ENCODE measurements at regions not wholly inside any gene's neighbourhood (a gene's known extent, or its start where the extent isn't known, plus 50 kb on each side); places are given as distances from the start of the nearest gene placed in this dataset.

DNA sequence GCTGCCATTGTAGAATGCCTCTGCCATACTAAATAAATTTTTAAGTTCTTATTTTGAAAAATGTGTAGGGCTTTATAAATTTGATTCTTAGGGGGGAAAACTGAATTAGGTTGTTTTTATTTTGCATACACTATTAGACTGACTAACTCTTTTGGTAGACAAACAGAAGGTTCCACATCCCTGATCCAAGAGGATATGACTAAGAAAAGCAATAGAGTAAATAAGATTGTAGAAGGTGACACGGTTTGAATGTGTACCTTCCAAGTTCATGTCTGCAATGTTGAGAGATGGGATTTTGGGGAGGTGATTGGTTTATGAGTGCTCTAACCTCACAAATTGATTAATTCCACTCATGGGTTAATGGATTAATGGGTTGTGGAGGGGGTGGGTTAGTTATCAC, 127.9 kb downstream of the GLUL start:
- peaks cover 1 to 3% of the 10 kb centered on the region in 2 donors for H3K36me3 Mint-ChIP-seq (ENCODE audit: insufficient read depth in 2 of 2)
- ATAC-seq (replicated peaks in 1 of 2): no peak
- no peaks in the 10 kb centered on the region for H3K9me3 Mint-ChIP-seq
- no peaks in the 10 kb centered on the region for H3K27me3 Mint-ChIP-seq (ENCODE audit: low read depth)
- peaks cover 31% of the 10 kb centered on the region for H3K4me1 Mint-ChIP-seq (ENCODE audit: low read depth)
- H3K4me3 Mint-ChIP-seq: no peak overlapping the region
- no peak for DNase-seq
- H3K27ac Mint-ChIP-seq: no peak overlapping the region

DNA sequence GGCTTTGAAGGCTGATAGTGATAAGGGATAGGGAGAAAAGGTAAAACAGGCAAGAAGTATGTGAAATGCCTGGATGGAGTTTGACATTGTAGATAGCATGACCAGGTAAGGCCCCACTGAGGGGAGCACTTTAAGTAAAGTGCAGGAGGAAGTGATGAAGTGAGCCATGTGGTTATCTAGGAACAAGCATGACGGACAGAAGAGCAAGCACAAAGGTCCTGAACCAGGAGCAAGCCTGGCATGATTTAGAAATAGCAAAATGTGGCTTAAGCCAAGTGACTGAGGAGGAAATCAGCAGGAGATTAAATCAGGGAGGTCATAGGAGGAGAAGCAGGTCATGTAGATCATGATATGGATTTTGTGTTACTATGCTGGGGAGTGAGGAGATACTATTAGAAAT, 129.2 kb downstream of the GLUL start:
- H3K9me3 Mint-ChIP-seq: no peaks in the 10 kb centered on the region
- no peak overlapping the region for H3K4me3 Mint-ChIP-seq
- H3K27ac Mint-ChIP-seq: no peak overlapping the region
- ATAC-seq (replicated peaks in 1 of 2) (no peak), DNase-seq (no peak)
- H3K27me3 Mint-ChIP-seq (ENCODE audit: low read depth): no peaks in the 10 kb centered on the region
- H3K36me3 Mint-ChIP-seq (ENCODE audit: insufficient read depth in 2 of 2): peaks cover 1 to 3% of the 10 kb centered on the region in 2 donors
- peaks cover 31% of the 10 kb centered on the region for H3K4me1 Mint-ChIP-seq (ENCODE audit: low read depth)

DNA sequence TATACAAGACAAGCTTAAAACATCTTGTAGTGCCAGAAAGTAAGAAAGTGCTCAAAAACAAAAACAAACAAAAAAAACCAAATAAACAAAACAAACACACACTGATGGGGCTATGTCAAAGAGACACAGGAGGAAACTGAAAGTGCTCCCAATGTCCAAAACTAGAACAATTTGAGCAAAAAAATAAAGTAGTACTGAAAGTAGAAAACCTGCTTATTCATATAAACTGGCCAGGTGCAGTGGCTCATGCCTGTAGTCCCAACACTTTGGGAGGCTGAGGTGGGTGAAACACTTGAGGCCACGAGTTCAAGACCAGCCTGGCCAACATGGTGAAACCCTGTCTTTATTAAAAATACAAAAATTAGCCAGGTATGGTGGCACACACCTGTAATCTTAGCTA, 129.9 kb downstream of the GLUL start:
- ATAC-seq (replicated peaks in 1 of 2): no peak
- Mint-ChIP-seq H3K27me3 (ENCODE audit: low read depth) (no peaks in the 10 kb centered on the region), H3K36me3 (ENCODE audit: insufficient read depth in 2 of 2) (peaks cover 1 to 3% of the 10 kb centered on the region in 2 donors), H3K4me1 (ENCODE audit: low read depth) (peaks cover 31% of the 10 kb centered on the region), H3K9me3 (no peaks in the 10 kb centered on the region), H3K27ac (no peak overlapping the region), H3K4me3 (no peak overlapping the region)
- no peak for DNase-seq

DNA sequence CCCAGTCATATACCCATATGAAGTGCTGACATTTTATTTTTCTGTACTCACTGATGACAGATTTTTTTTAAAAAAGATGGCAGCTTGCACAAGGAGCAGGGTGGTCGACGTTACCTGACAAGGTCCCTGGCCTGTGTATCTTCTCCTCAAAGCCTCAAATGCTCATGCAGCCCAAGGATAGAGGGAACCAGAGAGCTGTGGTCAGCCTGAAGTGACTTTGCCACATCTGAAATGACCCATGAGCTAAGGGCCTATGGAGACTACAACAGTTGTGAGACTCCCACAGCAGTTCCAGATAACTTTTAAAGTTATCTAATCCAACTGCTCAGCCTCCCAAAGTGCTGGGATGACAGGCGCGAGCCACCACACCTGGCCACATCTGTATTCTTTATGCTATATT, 131.1 kb downstream of the GLUL start:
- Mint-ChIP-seq H3K4me1 (ENCODE audit: low read depth) (peaks cover 31% of the 10 kb centered on the region), H3K27ac (no peak overlapping the region), H3K4me3 (no peak overlapping the region)

DNA sequence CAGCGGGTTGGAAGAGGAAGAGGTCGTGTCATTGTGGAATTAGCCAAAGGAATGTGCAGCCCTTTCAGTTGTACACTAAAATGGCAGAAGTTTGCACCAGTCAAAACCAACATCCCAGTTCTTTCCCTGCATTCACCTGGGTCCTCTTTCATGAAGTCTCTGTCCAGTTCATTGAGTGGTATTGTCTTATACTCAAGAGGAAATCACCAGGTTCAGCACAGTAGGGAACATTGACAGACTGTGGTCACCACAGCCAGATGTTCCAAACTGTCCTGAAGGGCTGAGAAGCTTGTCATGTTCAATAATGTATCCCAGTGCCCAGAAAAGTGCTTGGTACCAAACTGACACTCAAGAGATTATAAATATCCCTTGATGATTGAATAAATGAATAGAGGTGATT, 131.6 kb downstream of the GLUL start:
- H3K36me3 Mint-ChIP-seq (ENCODE audit: insufficient read depth in 2 of 2): peaks cover 1 to 3% of the 10 kb centered on the region in 2 donors
- H3K4me1 Mint-ChIP-seq (ENCODE audit: low read depth): peaks cover 31% of the 10 kb centered on the region
- ATAC-seq (replicated peaks in 1 of 2): no peak
- H3K27me3 Mint-ChIP-seq (ENCODE audit: low read depth): no peaks in the 10 kb centered on the region
- no peak for DNase-seq
- H3K9me3 Mint-ChIP-seq: no peaks in the 10 kb centered on the region
- peak overlapping the region; percentile 94 for H3K27ac Mint-ChIP-seq
- peak overlapping the region; percentile 63 to 87 for H3K4me3 Mint-ChIP-seq

More for the DNA sequence above, 131.1 kb downstream of the GLUL start:
- peaks cover 1 to 3% of the 10 kb centered on the region in 2 donors for H3K36me3 Mint-ChIP-seq (ENCODE audit: insufficient read depth in 2 of 2)
- no peak for DNase-seq
- no peak for ATAC-seq (replicated peaks in 1 of 2)
- no peaks in the 10 kb centered on the region for H3K27me3 Mint-ChIP-seq (ENCODE audit: low read depth)
- no peaks in the 10 kb centered on the region for H3K9me3 Mint-ChIP-seq

DNA sequence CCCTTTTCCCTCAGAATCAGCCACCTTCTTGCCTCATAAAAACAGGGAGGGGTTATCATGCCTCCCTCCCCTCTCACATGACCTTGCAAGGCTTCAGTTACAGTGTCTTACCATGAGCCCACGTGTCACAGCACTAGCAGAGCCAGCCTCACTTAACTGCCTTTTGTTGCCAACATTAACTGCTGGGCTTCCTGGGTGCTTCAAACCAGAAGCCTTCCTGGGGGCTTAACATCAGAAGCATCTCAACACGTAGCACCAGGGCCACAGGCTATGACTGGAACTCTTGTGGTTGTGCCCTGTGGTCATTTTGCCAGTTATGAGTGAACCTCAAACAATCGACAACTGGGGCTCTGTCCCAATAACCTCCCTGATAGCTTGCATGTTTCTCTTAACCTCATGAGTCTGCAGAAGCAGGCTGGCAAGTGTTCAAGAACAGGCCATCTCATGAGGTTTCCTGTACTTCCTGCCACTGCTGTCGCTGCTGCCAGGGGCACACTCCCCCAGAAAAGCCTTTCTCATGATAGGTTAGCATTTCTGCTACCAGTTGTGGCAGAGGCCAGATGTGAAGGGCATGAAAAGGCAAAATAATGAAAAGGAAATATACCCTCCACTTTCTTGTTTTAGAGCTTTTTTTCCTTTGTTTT, 132.2 kb downstream of the GLUL start:
- ATAC-seq (replicated peaks in 1 of 2) (peak; percentile 94 to 96), DNase-seq (peak; percentile 80)
- H3K4me1 Mint-ChIP-seq (ENCODE audit: low read depth): peaks cover 31% of the 10 kb centered on the region
- no peaks in the 10 kb centered on the region for H3K9me3 Mint-ChIP-seq
- H3K27me3 Mint-ChIP-seq (ENCODE audit: low read depth): no peaks in the 10 kb centered on the region
- H3K36me3 Mint-ChIP-seq (ENCODE audit: insufficient read depth in 2 of 2): peaks cover 1 to 3% of the 10 kb centered on the region in 2 donors
- H3K4me3 Mint-ChIP-seq: peak overlapping the region; percentile 63 to 87
- H3K27ac Mint-ChIP-seq: peak overlapping the region; percentile 94

DNA sequence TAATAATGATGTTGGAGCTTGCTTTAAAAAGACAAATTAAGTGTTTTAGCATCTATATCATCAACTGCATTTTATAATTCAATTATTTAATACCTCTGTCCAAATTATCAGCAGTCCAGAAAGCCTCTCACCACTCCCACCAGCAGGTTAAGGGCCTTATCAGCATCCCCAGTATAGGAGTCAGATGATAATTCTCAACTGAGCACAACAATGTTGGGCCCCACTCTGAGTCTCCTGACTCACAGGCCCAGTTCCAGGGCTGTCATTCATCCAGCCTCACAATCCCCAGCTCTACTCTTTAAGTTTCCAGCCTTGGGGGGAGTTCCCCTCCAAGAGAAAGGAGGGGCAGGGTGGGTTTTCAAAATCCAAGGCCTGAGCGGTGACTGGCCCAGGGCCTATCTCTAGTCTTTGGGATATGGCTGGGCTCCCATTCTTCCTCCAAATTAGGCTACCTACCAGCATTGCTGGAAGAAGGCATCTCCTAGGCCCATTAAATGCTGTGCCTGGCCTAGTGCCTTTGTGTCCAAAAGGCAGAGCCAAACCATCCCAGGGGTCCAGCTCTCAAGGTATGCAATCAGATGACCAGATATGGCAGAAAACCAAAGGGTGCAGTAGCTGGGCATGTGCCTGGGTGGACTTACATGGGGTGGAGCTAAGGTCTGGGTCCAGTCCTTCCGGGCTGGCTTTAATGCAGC, 134.1 kb downstream of the GLUL start:
- Mint-ChIP-seq H3K4me1 (ENCODE audit: low read depth) (peaks cover 27% of the 10 kb centered on the region), H3K27ac (no peak overlapping the region), H3K9me3 (no peaks in the 10 kb centered on the region), H3K27me3 (ENCODE audit: low read depth) (no peaks in the 10 kb centered on the region), H3K36me3 (ENCODE audit: insufficient read depth in 2 of 2) (peaks cover 1 to 3% of the 10 kb centered on the region in 2 donors), H3K4me3 (no peak overlapping the region)
- no peak for ATAC-seq (replicated peaks in 1 of 2)
- no peak for DNase-seq

DNA sequence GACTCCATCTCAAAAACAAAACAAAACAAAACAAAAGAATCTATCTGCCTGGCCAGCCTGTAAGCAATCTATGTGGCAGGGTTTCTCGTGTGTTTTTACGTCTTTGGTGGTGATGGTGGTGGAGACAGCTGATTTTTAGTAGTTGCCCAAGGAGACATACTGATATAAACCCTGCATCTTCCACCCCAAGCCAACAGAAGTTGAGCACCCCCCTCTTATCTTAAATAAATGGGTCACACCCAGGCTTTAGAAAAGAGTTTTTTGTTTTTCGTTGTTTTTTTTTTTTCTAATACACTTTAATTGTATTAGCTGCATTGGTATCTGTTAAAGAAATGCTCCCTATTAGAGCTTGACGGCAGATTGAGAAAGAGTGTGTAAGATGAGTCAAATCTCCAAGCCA, 134.7 kb downstream of the GLUL start:
- Mint-ChIP-seq H3K4me1 (ENCODE audit: low read depth) (peaks cover 22% of the 10 kb centered on the region), H3K9me3 (no peaks in the 10 kb centered on the region), H3K36me3 (ENCODE audit: insufficient read depth in 2 of 2) (peaks cover 0 to 3% of the 10 kb centered on the region in 2 donors), H3K27me3 (ENCODE audit: low read depth) (no peaks in the 10 kb centered on the region), H3K27ac (no peak overlapping the region), H3K4me3 (no peak overlapping the region)
- DNase-seq (no peak), ATAC-seq (replicated peaks in 1 of 2) (no peak)

DNA sequence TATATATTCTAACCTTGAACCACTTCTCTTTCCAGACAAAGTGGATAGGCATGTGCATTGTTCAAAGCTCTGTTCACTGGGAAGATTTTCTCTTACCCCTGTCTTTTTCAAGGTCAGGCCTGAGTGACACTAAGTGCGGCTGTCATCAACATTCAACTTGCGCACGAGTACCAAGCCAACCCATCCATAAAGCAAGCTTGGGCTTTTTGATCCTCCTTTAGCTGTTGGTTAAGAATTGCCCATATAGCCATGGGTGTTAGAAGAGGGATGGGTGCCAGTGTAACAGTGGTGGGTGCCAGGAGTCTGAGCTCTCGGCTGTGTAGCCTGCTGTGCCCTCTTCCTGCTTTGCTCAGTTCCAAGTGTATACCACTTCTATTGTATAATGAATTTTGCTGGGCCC, 136.1 kb downstream of the GLUL start:
- ATAC-seq (replicated peaks in 1 of 2): no peak
- Mint-ChIP-seq H3K36me3 (ENCODE audit: insufficient read depth in 2 of 2) (peaks cover 0 to 3% of the 10 kb centered on the region in 2 donors), H3K27me3 (ENCODE audit: low read depth) (no peaks in the 10 kb centered on the region), H3K27ac (no peak overlapping the region), H3K4me1 (ENCODE audit: low read depth) (peaks cover 15% of the 10 kb centered on the region), H3K4me3 (no peak overlapping the region), H3K9me3 (no peaks in the 10 kb centered on the region)
- DNase-seq: no peak

DNA sequence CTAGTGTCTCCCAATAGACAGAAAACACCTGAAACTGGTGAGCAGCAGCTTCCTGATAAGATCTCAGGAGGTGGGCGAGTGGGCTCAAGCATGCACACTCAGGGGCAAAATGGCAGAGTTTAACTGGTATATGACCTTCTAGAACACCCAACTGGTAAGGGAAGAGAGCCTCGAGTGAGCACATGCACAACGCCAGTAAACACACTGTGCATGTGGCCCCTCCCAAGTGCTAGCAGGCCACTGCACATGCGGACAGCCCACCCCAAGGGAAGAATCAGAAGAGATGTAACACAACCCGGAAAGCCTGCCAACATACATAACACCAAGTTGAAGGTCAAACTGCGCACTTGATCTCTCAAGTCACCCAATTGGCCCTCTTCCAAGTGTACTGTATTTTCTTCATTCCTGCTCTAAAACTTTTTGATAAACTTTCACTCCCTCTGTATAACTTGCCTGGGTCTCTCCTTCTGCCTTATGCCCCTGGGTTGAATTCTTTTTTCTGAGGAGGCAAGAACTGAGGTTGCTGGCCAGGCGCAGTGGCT, 138.2 kb downstream of the GLUL start:
- Mint-ChIP-seq H3K27me3 (ENCODE audit: low read depth) (no peaks in the 10 kb centered on the region), H3K27ac (no peak overlapping the region), H3K36me3 (ENCODE audit: insufficient read depth in 2 of 2) (no peaks in the 10 kb centered on the region), H3K4me1 (ENCODE audit: low read depth) (peaks cover 19% of the 10 kb centered on the region), H3K9me3 (no peaks in the 10 kb centered on the region), H3K4me3 (no peak overlapping the region)
- DNase-seq (no peak), ATAC-seq (replicated peaks in 1 of 2) (no peak)

DNA sequence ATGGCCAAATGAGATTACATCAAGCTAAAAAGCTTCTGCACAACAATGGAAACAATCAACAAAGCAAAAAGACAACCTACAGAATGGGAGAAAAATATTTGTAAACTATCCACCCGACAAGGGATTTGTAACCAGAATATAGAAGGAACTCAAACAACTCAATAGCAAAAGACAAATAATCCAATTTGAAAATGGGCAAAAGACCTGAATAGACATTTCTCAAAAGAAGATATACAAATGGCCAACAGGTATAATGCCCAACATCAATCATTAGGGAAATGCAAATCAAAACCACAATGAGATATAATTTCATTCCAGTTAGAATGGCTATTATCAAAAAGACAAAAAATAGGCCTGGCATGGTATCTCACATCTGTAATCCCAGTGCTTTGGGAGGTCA, 140.0 kb downstream of the GLUL start:
- Mint-ChIP-seq H3K27me3 (ENCODE audit: low read depth) (no peaks in the 10 kb centered on the region), H3K36me3 (ENCODE audit: insufficient read depth in 2 of 2) (no peaks in the 10 kb centered on the region)

DNA sequence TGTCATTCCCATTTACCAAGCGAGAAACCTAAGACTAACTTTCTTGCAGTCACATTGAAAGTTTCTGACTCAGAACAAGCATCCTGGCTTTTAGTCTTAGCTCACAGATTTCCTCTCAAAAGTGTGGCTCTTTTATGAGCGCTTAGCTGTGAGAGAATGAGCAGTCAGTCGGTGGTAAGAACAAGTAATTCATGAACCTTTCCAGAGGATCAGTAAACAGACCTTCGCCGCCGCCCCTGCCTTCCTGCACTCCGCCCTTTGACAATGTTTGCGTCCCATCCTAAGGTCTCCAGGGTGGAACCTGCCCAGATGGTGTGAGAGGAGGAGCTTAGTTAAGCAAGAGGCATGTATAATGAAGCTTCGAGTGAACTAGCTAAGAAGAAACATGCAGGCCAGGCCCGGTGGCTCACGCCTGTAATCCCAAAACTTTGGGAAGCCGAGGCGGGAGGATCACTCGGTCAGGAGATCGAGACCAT, 142.4 kb downstream of the GLUL start:
- Mint-ChIP-seq H3K27me3 (ENCODE audit: low read depth) (no peaks in the 10 kb centered on the region), H3K9me3 (no peaks in the 10 kb centered on the region), H3K27ac (peak overlapping the region; percentile 86), H3K4me1 (ENCODE audit: low read depth) (peaks cover 39% of the 10 kb centered on the region), H3K36me3 (ENCODE audit: insufficient read depth in 2 of 2) (no peaks in the 10 kb centered on the region), H3K4me3 (peak overlapping the region; percentile 55 to 80)
- ATAC-seq (replicated peaks in 1 of 2) (peak; percentile 88 to 89), DNase-seq (peak; percentile 65 to 70)

More for the DNA sequence above, 140.0 kb downstream of the GLUL start:
- no peaks in the 10 kb centered on the region for H3K9me3 Mint-ChIP-seq
- DNase-seq (no peak), ATAC-seq (replicated peaks in 1 of 2) (no peak)
- no peak overlapping the region for H3K4me3 Mint-ChIP-seq
- H3K27ac Mint-ChIP-seq: peak overlapping the region; percentile 11
- H3K4me1 Mint-ChIP-seq (ENCODE audit: low read depth): peaks cover 34% of the 10 kb centered on the region

DNA sequence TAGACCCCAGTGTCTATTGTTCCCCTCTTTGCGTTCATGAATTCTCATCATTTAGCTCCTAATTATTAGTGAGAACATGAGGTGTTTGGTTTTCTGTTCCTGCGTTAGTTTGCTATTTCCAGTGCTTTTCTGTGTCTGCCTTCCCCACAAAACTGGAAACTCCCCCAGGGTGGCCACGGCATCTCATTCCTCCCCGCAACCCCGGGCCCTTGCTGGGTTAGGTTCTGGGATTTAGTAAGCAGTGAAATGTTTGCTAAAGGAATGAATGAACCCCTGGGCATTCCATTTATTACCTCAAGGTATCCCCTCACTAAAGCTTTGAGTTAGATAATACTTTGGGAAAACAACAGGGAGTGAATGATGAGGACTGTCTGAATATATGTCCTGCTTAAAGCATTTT, 142.9 kb downstream of the GLUL start:
- ATAC-seq (replicated peaks in 1 of 2): peak; percentile 64 to 69
- DNase-seq: peak; percentile 73 to 78

More for the DNA sequence above, 142.9 kb downstream of the GLUL start:
- Mint-ChIP-seq H3K27me3 (ENCODE audit: low read depth) (no peaks in the 10 kb centered on the region), H3K36me3 (ENCODE audit: insufficient read depth in 2 of 2) (no peaks in the 10 kb centered on the region), H3K4me1 (ENCODE audit: low read depth) (peaks cover 39% of the 10 kb centered on the region), H3K27ac (peak overlapping the region; percentile 86), H3K4me3 (peak overlapping the region; percentile 54 to 80), H3K9me3 (no peaks in the 10 kb centered on the region)

Data from activated T-cell treated with anti-CD3 and anti-CD28 coated beads, Interleukin-2, amount 50 U/mL, for 72 hours (primary cell).